CD4-positive, alpha-beta T cell treated with Interleukin-12 subunit alpha and Interleukin-12 subunit beta, for 1 hour (primary cell): ENCODE measurements at regions not wholly inside any gene's neighbourhood (a gene's known extent, or its start where the extent isn't known, plus 50 kb on each side); places are given as distances from the start of the nearest gene placed in this dataset.
"Not testable (repeated sequence)": the region's sequence is repeated elsewhere in the genome, so short reads cannot be mapped to it uniquely, and the experiment has no call there.

Source experiments
- DNase-seq: peaks from one replicate; pipeline ENCODE4 v3.0.0-alpha.2; 2020

DNA sequence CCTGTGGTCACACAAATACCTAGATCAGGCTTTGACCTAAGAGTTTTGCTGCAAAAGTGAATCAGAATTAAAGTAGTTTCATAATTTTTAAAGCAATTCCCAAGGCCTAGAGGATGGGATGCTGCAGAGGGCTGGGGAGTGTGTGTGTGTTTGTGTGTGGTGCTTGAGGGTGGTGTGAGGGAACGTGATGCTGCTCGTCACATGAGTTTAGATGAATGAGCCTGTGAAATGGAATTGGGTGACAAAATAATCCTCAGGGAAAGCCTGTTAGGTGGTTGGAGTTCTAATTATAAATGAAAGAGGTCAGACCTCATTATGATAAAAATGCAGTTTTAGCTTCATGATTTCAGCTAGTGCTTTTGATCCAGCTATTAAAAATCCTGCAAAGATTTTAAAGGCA, 87.5 kb upstream of the TMEM170B start:
- no peak for DNase-seq

GRCh38 chr6:11449408-11449807, 88.1 kb upstream of the TMEM170B start:
- DNase-seq = no peak

DNA sequence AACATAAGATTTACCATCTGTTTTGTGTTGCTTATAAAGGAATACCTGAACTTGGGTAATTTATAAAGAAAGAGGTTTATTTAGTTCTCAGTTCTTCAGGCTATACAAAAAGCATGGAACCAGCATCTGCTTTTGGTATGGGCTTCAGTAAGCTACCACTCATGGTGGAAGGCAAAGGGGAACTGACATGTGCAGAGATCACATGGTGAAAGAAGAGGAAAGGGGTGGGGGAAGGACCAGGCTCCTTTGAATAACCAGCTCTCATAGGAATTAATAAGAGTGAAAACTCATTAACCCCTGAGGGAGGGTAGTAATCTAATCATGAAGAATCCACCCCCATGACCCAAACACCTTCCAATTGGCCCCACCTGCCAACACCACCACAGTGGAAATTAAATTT, 89.5 kb upstream of the TMEM170B start:
- no peak for DNase-seq

- DNase-seq = no peak
Measured at GRCh38 chr6:11447265-11447664, 90.3 kb upstream of the TMEM170B start.

GRCh38 chr6:11445146-11445545, 92.4 kb upstream of the TMEM170B start:
- DNase-seq = no peak

DNA sequence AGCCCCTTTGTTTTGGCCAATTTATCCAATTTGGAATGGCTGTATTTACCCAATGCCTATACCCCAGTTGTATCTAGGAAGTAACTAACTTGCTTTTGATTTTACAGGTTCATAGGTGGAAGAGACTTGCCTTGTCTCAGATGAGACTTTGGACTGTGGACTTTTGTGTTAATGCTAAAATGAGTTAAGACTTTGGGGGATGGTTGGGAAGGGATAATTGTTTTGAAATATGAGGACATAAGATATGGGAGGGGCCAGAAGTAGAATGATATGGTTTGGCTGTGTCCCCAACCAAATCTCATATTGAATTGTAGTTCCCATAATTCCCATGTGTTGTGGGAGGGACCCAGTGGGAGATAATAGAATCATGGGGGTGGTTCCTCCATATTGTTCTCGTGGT, 94.4 kb upstream of the TMEM170B start:
- DNase-seq = not testable (repeated sequence)

GRCh38 chr6:11442495-11442894, 95.1 kb upstream of the TMEM170B start:
- no peak for DNase-seq

DNA sequence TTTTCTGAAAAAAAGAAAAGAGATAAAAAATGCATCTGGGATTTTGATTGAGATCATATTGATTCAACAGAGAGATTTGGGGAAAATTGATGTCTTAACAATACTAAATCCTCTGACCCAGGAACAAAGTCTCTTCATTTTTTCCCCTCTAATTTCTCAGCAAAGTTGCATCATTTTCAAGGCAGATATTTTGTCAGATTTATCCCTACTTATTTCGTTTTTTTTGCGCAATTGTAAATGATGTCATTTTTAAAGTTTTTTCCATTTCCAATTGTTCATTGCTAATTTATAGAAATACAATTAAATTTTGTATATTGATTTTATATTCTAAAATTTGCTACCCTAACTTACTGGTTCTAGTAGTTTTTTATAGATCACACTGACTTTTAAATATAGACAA, 97.7 kb upstream of the TMEM170B start:
- DNase-seq = no peak

- DNase-seq = no peak
Measured at GRCh38 chr6:11439017-11439420, 98.5 kb upstream of the TMEM170B start.

GRCh38 chr6:11437824-11438459, 99.6 kb upstream of the TMEM170B start:
- DNase-seq = no peak

DNA sequence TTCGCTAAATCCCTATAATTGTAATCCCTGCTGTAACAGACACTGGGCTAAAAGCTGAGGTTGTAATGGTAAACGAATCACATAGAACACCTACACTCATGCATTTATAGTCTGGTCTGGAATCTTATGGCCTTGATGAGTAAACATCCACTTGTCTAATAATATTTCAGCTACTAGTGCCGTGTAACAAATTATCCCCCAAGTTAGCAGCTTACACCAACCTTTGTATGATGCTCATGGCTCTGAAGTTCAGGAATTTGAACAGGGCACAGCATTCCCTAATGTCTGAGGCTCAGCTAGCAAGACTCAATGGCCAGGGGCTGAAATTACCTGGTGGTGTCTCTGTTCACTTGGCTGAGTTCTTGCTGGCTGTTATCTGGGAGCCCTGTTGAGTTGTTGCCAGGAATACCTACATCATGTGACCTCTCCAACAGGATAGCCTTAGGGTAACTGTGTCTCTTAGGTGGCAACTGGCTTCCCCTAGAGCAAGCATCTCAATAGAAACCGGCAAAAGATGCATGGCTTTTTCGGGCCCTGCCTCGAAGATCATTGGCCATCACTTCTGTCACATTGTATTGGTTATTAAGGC, 100.9 kb upstream of the TMEM170B start:
- no peak for DNase-seq

GRCh38 chr6:11434565-11435326, 102.8 kb upstream of the TMEM170B start:
- no peak for DNase-seq

- DNase-seq = no peak
Measured at GRCh38 chr6:11433860-11434259, 103.7 kb upstream of the TMEM170B start.

DNA sequence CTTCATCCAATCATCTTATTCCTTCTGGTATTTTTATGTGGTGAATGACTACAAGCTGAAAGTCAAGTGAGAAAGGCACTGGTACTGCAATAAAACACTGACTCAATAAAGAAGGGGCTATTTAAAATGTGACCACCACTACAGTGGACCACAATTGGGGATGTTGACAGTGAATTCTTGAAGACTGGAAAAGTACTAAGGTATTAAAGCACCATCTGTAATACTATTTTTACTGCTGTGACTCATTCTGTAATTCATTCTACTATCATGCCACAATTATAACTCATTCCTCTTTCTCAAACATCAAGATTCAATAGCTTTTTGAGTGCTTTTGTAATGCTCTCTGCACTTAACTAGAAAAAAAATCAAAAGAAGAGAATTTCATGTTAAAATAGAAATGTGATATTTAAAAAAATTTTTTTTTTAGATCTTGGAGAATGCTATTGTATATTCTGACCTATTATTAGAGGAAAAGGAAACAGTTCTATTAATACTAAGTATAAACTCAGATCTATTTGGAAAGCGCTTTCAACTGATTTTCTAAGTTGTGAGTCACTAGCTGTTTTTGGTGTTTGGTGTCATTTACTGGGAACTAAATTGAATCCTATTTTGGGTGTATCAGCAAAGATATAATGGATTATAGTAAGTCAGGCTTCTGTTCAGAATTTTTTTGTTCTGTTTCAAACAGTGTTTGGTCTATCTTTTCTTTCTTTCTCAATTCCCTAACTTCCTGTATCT, 104.7 kb upstream of the TMEM170B start:
- no peak for DNase-seq

DNA sequence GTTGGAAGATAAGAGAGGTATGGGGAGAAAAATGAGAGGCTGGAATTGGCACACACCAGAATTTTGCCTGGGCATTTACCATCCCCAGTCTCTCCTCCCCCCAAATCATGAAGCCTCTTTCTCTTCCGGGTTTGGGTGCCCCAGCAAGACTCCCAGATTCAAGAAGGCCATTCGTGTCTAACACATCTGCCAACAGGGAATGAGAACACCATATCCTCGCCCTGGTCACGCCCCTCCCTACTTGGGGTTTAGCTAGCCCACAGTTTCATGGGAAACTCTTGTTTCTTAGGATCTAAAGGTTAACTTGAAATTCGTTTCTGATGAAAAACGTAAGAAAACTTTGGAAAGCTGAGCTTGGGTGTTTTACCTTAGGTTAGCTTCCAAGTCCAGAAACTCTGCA, 105.5 kb upstream of the TMEM170B start:
- no peak for DNase-seq

GRCh38 chr6:11431455-11431937, 106.1 kb upstream of the TMEM170B start:
- DNase-seq = no peak

DNA sequence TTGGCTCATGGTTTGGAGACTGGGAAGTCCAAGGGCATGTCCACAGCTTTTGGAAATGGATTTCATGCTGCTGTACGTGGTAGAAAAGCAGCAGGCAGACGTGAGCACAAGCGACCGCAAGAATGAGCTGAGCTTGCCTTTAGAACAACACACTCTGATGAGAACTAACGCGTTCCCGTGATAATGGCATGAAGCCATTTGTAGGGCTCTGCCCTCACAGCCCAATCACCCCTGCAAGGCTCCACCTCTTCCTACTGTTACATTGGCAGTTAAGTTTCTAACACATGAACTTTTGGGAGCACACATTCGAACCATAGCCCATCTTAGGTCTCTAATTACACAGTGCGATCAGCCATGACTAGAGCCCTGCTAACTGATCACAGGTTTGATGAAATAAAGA, 107.5 kb upstream of the TMEM170B start:
- no peak for DNase-seq

DNA sequence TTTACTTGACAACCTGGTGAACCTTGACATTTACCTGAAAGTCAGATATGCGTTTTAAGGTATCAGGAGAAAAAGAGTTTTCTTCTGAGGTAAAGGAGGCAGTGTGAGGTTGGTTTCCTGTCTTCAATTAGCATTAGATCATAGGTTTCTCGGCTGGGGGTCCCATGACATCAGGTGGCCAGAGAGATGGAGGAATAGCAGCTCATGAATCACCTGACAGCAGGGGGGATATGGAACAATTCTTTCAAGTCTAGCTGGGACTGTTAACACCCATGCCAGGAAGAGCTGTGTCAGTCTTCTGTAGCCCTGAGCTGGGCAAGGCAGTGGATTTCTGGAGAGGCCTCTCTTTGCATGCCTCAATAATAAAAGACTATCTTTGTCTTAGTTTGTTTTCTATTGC, 108.0 kb upstream of the TMEM170B start:
- no peak for DNase-seq

GRCh38 chr6:11428895-11429294, 108.7 kb upstream of the TMEM170B start:
- no peak for DNase-seq

DNA sequence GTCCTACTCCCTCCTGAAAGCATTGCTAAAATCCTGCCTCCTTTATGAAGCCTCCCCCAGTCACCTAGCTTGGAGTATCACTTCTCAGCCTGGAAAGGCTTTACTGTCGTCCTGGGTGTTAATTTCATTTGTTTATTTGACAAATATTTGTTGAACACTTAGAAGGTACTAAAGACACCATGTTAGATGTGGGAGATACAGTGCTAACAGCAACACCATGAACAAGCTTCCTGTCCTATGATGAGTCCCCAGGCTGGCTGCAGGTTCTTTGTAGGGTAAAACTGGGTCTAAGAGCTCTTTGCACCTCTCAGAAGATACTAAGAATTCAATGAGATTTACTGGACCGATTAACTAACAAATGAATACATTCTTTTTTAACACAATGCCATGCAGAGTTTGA, 109.2 kb upstream of the TMEM170B start:
- DNase-seq = no peak

GRCh38 chr6:11427723-11428245, 109.8 kb upstream of the TMEM170B start:
- DNase-seq = no peak

- no peak for DNase-seq
Measured at GRCh38 chr6:11427091-11427722, 110.3 kb upstream of the TMEM170B start.

DNA sequence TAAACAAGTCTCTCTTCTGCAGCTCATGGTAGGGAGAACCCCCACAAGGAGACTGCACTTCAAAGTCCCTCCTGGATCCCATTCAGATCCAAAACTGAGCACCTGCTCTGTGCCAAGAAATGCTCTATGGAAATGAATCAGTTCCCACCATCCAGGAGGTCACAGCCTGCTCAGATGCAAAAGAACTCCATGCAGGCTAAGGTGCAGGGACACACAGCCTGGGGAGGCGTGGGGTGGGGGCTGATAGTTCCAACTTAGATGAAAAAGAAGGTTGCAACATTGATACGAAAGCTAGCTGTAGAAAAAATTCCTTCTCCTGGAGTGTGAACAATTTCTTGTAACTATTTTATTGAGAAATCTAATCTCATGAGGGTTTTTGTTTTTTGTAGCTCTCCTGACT, 111.0 kb upstream of the TMEM170B start:
- no peak for DNase-seq
